ENCODE measurements at regions not wholly inside any gene's neighbourhood (a gene's known extent, or its start where the extent isn't known, plus 50 kb on each side); places are given as distances from the start of the nearest gene placed in this dataset.
A peak's percentile ranks its signal among the peaks of the same experiment; 100 is the strongest.
"Not testable (repeated sequence)": the region's sequence is repeated elsewhere in the genome, so short reads cannot be mapped to it uniquely, and the experiment has no call there.

DNA sequence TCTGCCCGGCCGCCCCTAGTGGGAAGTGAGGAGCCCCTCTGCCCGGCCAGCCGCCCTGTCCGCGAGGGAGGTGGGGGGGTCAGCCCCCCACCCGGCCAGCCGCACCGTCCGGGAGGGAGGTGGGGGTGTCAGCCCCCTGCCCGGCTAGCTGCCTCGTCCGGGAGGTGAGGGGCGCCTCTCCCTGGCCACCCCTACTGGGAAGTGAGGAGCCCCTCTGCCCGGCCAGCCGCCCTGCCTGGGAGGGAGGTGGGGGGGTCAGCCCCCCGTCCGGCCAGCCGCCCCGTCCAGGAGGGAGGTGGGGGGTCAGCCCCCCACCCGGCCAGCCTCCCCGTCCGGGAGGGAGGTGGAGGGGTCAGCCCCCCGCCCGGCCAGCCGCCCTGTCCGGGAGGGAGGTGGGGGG is 851.9 kb upstream of the DEFB115 start:
- not testable (repeated sequence) for H3K36me3 ChIP-seq (ENCODE audit: insufficient read depth, low read depth, low read length); H3K9ac ChIP-seq (ENCODE audit: low read depth, low read length); H3K27me3 ChIP-seq (ENCODE audit: insufficient read depth, low read length); H3K9me3 ChIP-seq (ENCODE audit: insufficient read depth, low read depth, low read length); H3K4me1 ChIP-seq (ENCODE audit: insufficient read depth, low read length); H3K27ac ChIP-seq (ENCODE audit: low read length); H3K4me3 ChIP-seq (ENCODE audit: low read length)

DNA sequence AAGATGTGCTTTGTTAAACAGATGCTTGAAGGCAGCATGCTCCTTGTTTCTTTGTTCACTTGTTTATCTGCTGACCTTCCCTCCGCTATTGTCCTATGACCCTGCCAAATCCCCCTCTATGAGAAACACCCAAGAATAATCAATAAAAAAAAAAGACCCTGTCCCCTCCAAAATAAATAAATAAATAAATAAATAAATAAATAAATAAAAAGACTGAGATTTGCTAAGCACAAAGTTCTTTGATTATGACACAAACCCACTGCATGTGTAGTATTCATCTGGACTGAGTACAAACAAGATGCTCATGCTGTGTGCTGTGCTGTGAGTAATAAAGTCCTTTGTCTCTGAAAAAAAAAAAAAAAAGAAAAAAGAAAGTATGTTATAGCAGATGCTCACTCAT is 851.1 kb upstream of the DEFB115 start:
- H3K9me3 ChIP-seq (ENCODE audit: insufficient read depth, low read depth, low read length); H3K4me3 ChIP-seq (ENCODE audit: low read length); H3K9ac ChIP-seq (ENCODE audit: low read depth, low read length); H3K27ac ChIP-seq (ENCODE audit: low read length); H3K36me3 ChIP-seq (ENCODE audit: insufficient read depth, low read depth, low read length); H3K4me1 ChIP-seq (ENCODE audit: insufficient read depth, low read length); H3K27me3 ChIP-seq (ENCODE audit: insufficient read depth, low read length): not testable (repeated sequence)

DNA sequence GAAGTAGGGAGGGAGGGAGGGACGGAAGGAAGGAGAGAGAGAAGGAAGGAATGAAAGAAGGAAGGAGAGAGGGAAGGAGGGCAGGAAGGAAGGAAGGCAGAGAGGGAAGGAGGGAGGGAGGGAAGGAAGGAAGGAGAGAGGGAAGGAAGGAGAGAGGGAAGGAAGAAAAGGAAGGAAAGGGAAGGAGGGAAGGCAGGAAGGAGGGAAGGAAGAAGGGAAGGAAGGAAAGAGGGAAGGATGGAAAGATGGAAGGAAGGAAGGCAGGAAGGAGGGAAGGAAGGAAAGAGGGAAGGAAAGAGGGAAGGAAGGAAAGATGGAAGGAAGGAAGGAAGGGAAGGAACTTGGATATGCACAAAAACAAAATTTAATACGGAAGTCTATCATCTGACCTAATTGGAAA is 844.5 kb upstream of the DEFB115 start:
- Histone ChIP-seq H3K9me3 (ENCODE audit: insufficient read depth, low read depth, low read length) (peaks cover 4% of the 10 kb centered on the region; the same call in 1 of the 2 replicates), H3K9ac (ENCODE audit: low read depth, low read length) (no peak overlapping the region), H3K27me3 (ENCODE audit: insufficient read depth, low read length) (no peaks in the 10 kb centered on the region), H3K27ac (ENCODE audit: low read length) (no peak overlapping the region), H3K4me3 (ENCODE audit: low read length) (no peak overlapping the region), H3K4me1 (ENCODE audit: insufficient read depth, low read length) (no peaks in the 10 kb centered on the region), H3K36me3 (ENCODE audit: insufficient read depth, low read depth, low read length) (no peaks in the 10 kb centered on the region)

DNA sequence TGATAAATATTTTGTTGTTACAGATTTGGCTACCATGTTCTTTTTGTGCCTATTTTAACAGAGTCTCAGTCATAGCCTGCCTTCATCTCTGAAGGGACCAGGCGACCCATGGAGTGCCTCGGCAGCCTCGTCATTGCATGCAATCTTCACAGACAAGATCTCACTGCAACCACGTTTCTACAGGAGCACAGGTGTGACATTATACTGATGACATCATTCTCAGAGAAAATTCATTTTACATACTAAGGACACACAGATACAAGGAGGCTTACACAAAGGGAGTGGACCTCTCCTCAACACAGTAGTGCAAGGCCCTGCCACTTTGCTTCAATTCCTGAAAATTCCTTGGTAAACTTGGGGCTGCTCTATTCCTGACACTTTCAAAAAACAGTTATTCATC is 840.1 kb upstream of the DEFB115 start:
- not testable (repeated sequence) for H3K27ac ChIP-seq (ENCODE audit: low read length); H3K9ac ChIP-seq (ENCODE audit: low read depth, low read length); H3K9me3 ChIP-seq (ENCODE audit: insufficient read depth, low read depth, low read length); H3K4me3 ChIP-seq (ENCODE audit: low read length); H3K27me3 ChIP-seq (ENCODE audit: insufficient read depth, low read length); H3K36me3 ChIP-seq (ENCODE audit: insufficient read depth, low read depth, low read length)
- H3K4me1 ChIP-seq (ENCODE audit: insufficient read depth, low read length): peaks cover 10% of the 10 kb centered on the region; the same call in 1 of the 2 replicates

DNA sequence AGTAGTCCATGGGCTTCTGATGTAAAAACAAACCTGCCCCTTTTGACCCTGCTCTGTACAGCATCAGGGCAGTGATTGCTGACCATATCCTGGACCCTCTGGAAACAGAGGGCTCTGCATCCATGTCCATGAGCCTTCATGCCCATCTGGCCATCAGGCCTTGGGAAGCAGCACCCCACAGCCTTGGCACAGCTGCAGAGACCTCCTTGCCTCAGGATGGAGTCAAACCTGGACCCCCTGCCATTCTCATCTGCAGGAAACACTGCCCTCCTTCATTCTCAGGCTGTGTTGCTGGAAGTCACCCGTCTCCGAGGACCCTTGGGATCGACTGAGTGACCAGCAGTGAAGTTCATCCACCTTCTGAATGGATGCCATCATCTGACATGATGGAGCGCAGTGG is 839.1 kb upstream of the DEFB115 start:
- H3K9me3 ChIP-seq (ENCODE audit: insufficient read depth, low read depth, low read length); H3K27me3 ChIP-seq (ENCODE audit: insufficient read depth, low read length); H3K27ac ChIP-seq (ENCODE audit: low read length); H3K9ac ChIP-seq (ENCODE audit: low read depth, low read length); H3K36me3 ChIP-seq (ENCODE audit: insufficient read depth, low read depth, low read length); H3K4me3 ChIP-seq (ENCODE audit: low read length): not testable (repeated sequence)
- H3K4me1 ChIP-seq (ENCODE audit: insufficient read depth, low read length): peaks cover 10% of the 10 kb centered on the region; the same call in 1 of the 2 replicates

DNA sequence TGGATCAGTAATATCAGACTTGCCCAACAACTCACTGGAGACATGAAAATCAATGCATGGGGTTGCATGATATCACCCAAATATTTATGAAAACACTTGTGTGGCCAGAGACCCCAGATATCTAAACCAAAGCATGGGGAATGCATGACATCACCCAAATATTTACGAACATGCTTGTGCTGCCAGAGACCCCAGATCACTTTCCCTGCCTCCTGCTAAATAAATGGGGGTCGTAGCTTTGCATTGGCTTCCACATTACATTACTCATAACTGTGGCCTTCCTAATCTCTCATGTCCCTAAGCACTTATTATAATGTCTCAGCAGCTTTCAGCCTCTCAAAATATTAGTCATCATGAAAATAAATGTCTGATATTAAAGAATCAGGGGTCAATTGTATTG is 838.0 kb upstream of the DEFB115 start:
- H3K9me3 ChIP-seq (ENCODE audit: insufficient read depth, low read depth, low read length): peaks cover 3% of the 10 kb centered on the region
- no peaks in the 10 kb centered on the region for H3K27me3 ChIP-seq (ENCODE audit: insufficient read depth, low read length)
- H3K4me3 ChIP-seq (ENCODE audit: low read length): 0 out of 2 replicates have a peak overlapping the region, but pooled peaks have one; percentile 22
- peaks cover 10% of the 10 kb centered on the region; the same call in 1 of the 2 replicates for H3K4me1 ChIP-seq (ENCODE audit: insufficient read depth, low read length)
- H3K36me3 ChIP-seq (ENCODE audit: insufficient read depth, low read depth, low read length): no peaks in the 10 kb centered on the region
- no peak overlapping the region for H3K9ac ChIP-seq (ENCODE audit: low read depth, low read length)
- H3K27ac ChIP-seq (ENCODE audit: low read length): no peak overlapping the region

DNA sequence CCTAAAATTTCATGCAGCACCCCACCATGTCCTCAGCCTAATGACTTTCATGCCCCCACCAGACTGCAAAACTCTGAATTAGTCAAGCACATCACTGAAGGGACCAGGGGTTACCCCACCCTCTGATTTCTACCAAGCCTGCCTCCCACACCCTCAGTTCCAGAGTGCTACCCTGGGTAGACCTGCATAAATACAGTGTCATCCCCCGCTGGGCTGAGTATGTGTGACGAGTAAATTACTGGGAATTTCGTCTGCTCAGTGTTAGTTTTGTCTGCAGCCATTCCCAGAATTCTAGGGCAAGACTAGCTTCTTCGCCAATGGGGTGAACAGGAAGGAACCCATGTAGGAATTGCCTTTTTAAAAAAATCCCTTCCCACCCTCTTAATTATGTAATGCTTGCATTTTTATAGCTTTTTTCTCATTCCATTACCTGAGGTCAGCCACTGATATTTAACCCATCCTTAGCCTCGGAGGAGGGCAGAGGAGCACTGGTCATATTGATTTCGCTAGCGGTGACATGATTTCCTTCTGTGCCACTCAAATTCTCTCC is 837.5 kb upstream of the DEFB115 start:
- not testable (repeated sequence) for H3K9me3 ChIP-seq (ENCODE audit: insufficient read depth, low read depth, low read length); H3K36me3 ChIP-seq (ENCODE audit: insufficient read depth, low read depth, low read length); H3K27ac ChIP-seq (ENCODE audit: low read length); H3K27me3 ChIP-seq (ENCODE audit: insufficient read depth, low read length); H3K4me3 ChIP-seq (ENCODE audit: low read length); H3K9ac ChIP-seq (ENCODE audit: low read depth, low read length)
- H3K4me1 ChIP-seq (ENCODE audit: insufficient read depth, low read length): peaks cover 10% of the 10 kb centered on the region; the same call in 1 of the 2 replicates
